IMR-90 (cell line): ENCODE measurements at regions not wholly inside any gene's neighbourhood (a gene's known extent, or its start where the extent isn't known, plus 50 kb on each side); places are given as distances from the start of the nearest gene placed in this dataset.

Source experiments
- ATAC-seq: fragments of 200-7000 bp; cut with Tn5 transposase; 2 replicates; pipeline ENCODE4 v1.9.1; 2020; ENCODE audit warnings: low read depth, mild to moderate bottlenecking, moderate library complexity
- BruUV-seq: library from RNA; stranded (reverse); fragments of 400-500 nt; replicated peaks from 2 replicates; lab custom pipeline; 2021; lab: Mats Ljungman, UMichigan
- CTCF ChIA-PET: fragments of 300-600 bp; formaldehyde crosslinking; extraction: SDS; loops from one replicate; lab custom pipeline; 2021; ENCODE audit warnings: antibody characterized with exemption; lab: Yijun Ruan, JAX
- POLR2A ChIA-PET: fragments of 300-600 bp; sonication (Branson Sonifier 250); formaldehyde crosslinking; loops from one replicate; lab custom pipeline; 2022; ENCODE audit warnings: antibody characterized with exemption; ENCODE audit not compliant: unreplicated experiment; lab: Charles Lee
- DNase-seq: peaks from one replicate; pipeline ENCODE4 v3.0.0; 2013
- H2AFZ ChIP-seq: replicated peaks from 2 replicates; pipeline ENCODE3; 2013; ENCODE audit warnings: low read length, mild to moderate bottlenecking; ENCODE audit not compliant: poor library complexity
- H2AK5ac ChIP-seq: 2 replicates; pipeline ENCODE4 v1.6.1; 2013; ENCODE audit warnings: low read depth, low read length, inconsistent platforms
- H2AK9ac ChIP-seq: replicated peaks from 2 replicates; pipeline ENCODE3; 2013; ENCODE audit warnings: mild to moderate bottlenecking, low read depth, low read length, moderate library complexity; ENCODE audit not compliant: poor library complexity
- H2BK120ac ChIP-seq: 2 replicates; pipeline ENCODE4 v1.6.1; 2013; ENCODE audit warnings: low read depth, low read length, inconsistent platforms
- H2BK15ac ChIP-seq: 3 replicates; pipeline ENCODE4 v1.6.1; 2013; ENCODE audit warnings: low read depth, low read length, inconsistent platforms
- H2BK20ac ChIP-seq: 2 replicates; pipeline ENCODE4 v1.6.1; 2013; ENCODE audit warnings: low read depth, mild to moderate bottlenecking, inconsistent platforms, low read length, moderate library complexity
- H2BK5ac ChIP-seq: 2 replicates; pipeline ENCODE4 v1.6.1; 2013; ENCODE audit warnings: mild to moderate bottlenecking, low read depth, low read length, inconsistent platforms; ENCODE audit not compliant: poor library complexity, severe bottlenecking
- H3K14ac ChIP-seq: replicated peaks from 2 replicates; pipeline ENCODE4 v1.6.1; 2013; ENCODE audit warnings: low read depth, low read length, inconsistent platforms
- H3K18ac ChIP-seq: 2 replicates; pipeline ENCODE4 v1.6.1; 2013; ENCODE audit warnings: low read depth, low read length, control low read depth
- H3K23ac ChIP-seq: 2 replicates; pipeline ENCODE4 v1.6.1; 2013; ENCODE audit warnings: low read depth, low read length, inconsistent platforms
- H3K27ac ChIP-seq: 2 replicates; pipeline ENCODE4 v1.5.1; 2013; ENCODE audit warnings: mild to moderate bottlenecking, control low read depth, low read length; ENCODE audit not compliant: insufficient read depth
- H3K27me3 ChIP-seq: 2 replicates; pipeline ENCODE4 v1.6.1; 2013; ENCODE audit warnings: low read length; ENCODE audit not compliant: control insufficient read depth, insufficient read depth
- H3K36me3 ChIP-seq: 2 replicates; pipeline ENCODE4 v1.6.1; 2013; ENCODE audit warnings: low read length, mixed read lengths; ENCODE audit not compliant: control insufficient read depth, insufficient read depth
- H3K4ac ChIP-seq: 2 replicates; pipeline ENCODE4 v1.6.1; 2013; ENCODE audit warnings: low read depth, low read length, inconsistent platforms
- H3K4me1 ChIP-seq: 2 replicates; pipeline ENCODE4 v1.6.1; 2013; ENCODE audit warnings: low read length, mixed read lengths; ENCODE audit not compliant: control insufficient read depth, insufficient read depth
- H3K4me2 ChIP-seq: 2 replicates; pipeline ENCODE4 v1.6.1; 2013; ENCODE audit warnings: low read depth, mild to moderate bottlenecking, control low read depth, low read length, moderate library complexity
- H3K4me3 ChIP-seq: 2 replicates; pipeline ENCODE4 v1.5.1; 2013; ENCODE audit warnings: low read depth, mild to moderate bottlenecking, control low read depth, low read length, moderate library complexity; ENCODE audit not compliant: insufficient read depth
- H3K56ac ChIP-seq: 2 replicates; pipeline ENCODE4 v1.6.1; 2013; ENCODE audit warnings: low read length, inconsistent platforms; ENCODE audit not compliant: insufficient read depth; ENCODE audit errors: extremely low read depth
- H3K79me1 ChIP-seq, 2 experiments: 2 replicates each; pipeline ENCODE4 v1.6.1; 2013; ENCODE audit warnings: low read length in 2 of 2, inconsistent platforms in 1 of 2, low read depth in 1 of 2
- H3K9ac ChIP-seq: 2 replicates; pipeline ENCODE4 v1.6.1; 2013; ENCODE audit warnings: low read depth, low read length, control low read depth
- H3K9me1 ChIP-seq: 2 replicates; pipeline ENCODE4 v1.6.1; 2013; ENCODE audit warnings: low read length, inconsistent platforms; ENCODE audit not compliant: insufficient read depth
- H3K9me3 ChIP-seq: 2 replicates; pipeline ENCODE4 v1.6.1; 2013; ENCODE audit warnings: low read length; ENCODE audit not compliant: control insufficient read depth, insufficient read depth
- H4K20me1 ChIP-seq: 2 replicates; pipeline ENCODE4 v1.6.1; 2013; ENCODE audit warnings: low read length, inconsistent platforms; ENCODE audit not compliant: insufficient read depth
- H4K5ac ChIP-seq: 2 replicates; pipeline ENCODE4 v1.6.1; 2013; ENCODE audit warnings: mild to moderate bottlenecking, low read depth, low read length, control low read depth
- H4K8ac ChIP-seq, 2 experiments: 2 replicates each; pipeline ENCODE4 v1.6.1; 2013; ENCODE audit warnings: low read depth in 2 of 2, low read length in 2 of 2, control low read depth in 1 of 2, inconsistent platforms in 1 of 2
- H4K91ac ChIP-seq: 2 replicates; pipeline ENCODE4 v1.6.1; 2013; ENCODE audit warnings: low read depth, low read length, inconsistent platforms; ENCODE audit not compliant: insufficient read depth
- NFE2L2 ChIP-seq: fragments of 150-350 bp; IDR thresholded peaks from 2 replicates; pipeline ENCODE4 v1.6.1; 2016; ENCODE audit warnings: low read depth, mild to moderate bottlenecking, low read length
- WGBS, 2 experiments: methylation state at CpG; one replicate each; pipeline versions ENCODE4 v1.1.5 to v1.1.7; 2013; ENCODE audit warnings: missing lambda C conversion rate in 2 of 2; ENCODE audit not compliant: insufficient read length in 1 of 2; ENCODE audit errors: extremely low coverage in 2 of 2; 5-methylcytosine and 5-hydroxymethylcytosine counted together
- dilution Hi-C: fragments of 300-500 bp; cut with HindIII; formaldehyde crosslinking; loops from one replicate; pipeline ENCODE4 v1.14.3; 2018; ENCODE audit warnings: low sequenced_read_pairs; ENCODE audit not compliant: unreplicated experiment
- in situ Hi-C: fragments of 300-500 bp; cut with MboI; formaldehyde crosslinking; loops from 3 replicates; pipeline ENCODE4 v1.14.3; 2019; ENCODE audit warnings: low sequenced_read_pairs, inconsistent platforms, mixed read lengths
- intact Hi-C: fragments of 100-400 bp; cut with micrococcal nuclease; formaldehyde crosslinking; loops from 2 replicates; pipeline ENCODE4 v1.10.0; 2022

DNA sequence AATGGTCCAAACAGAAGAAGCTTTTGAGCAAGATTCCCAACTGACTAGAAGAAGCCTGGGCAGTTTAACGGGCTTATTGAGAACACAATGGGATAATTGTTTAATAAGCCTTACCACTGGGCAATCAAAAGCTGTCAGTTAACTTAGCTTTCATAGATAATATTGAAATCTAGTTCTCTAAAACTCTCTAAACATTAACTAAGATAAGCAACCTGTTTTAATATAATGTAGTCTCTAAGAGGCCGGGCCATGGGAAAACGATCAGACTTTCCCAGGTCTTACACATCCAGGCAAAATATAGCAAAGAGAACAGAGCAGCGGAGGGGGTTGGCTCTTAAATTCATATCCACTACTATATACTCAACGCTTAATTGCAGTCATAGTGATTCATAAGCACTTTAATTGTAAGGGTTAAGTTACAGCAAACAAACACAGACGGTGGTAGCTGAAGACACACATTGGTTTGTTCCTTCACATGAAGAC is 128.0 kb upstream of the FAM83B start:
- H3K18ac ChIP-seq = no peak overlapping the region
- no peaks in the 10 kb centered on the region for H3K27me3 ChIP-seq
- H4K20me1 ChIP-seq = no peaks in the 10 kb centered on the region
- H4K5ac ChIP-seq = no peak overlapping the region
- no peak overlapping the region for H2BK5ac ChIP-seq
- no peak overlapping the region for H3K27ac ChIP-seq
- H2AK9ac ChIP-seq = no peak overlapping the region
- intact Hi-C loops = loop anchor here (1.0 to 2.0 kb wide), 2 partner anchors 86 to 351 kb away; no protein-coding TSS in a partner anchor
- WGBS, 2 experiments = no CpG with 5 or more reads among the region's 6 CpGs
- dilution Hi-C loops = no loop called here
- no peak overlapping the region for H2BK15ac ChIP-seq
- in situ Hi-C loops = loop anchor here (25.0 kb wide), 1 partner anchor 731 kb away; no protein-coding TSS in a partner anchor
- TF ChIP-seq NFE2L2 = no peak
- no TSS peak for BruUV-seq
- H3K4me1 ChIP-seq = peaks cover 2% of the 10 kb centered on the region; the same call in 1 of the 2 replicates
- ChIA-PET CTCF (interaction anchor here (0.6 to 1.9 kb wide), 9 partner anchors 11 to 733 kb away, joined by 3 to 9 read pairs (median 4); no protein-coding TSS in a partner anchor), POLR2A (no interaction called here)
- no peak overlapping the region for H4K91ac ChIP-seq
- H3K4me2 ChIP-seq = no peak overlapping the region
- no peak for ATAC-seq
- H3K14ac ChIP-seq = no peak overlapping the region
- no peak overlapping the region for H2BK120ac ChIP-seq
- H3K9ac ChIP-seq = no peak overlapping the region
- H3K36me3 ChIP-seq = no peaks in the 10 kb centered on the region
- no peaks in the 10 kb centered on the region for H3K9me1 ChIP-seq
- H3K9me3 ChIP-seq = no peaks in the 10 kb centered on the region
- H3K23ac ChIP-seq = no peak overlapping the region
- no peak overlapping the region for H2BK20ac ChIP-seq
- no peak for DNase-seq
- no peak overlapping the region for H3K4me3 ChIP-seq
- H3K56ac ChIP-seq = no peak overlapping the region
- no peak overlapping the region for H3K4ac ChIP-seq
- H2AFZ ChIP-seq = no peak overlapping the region
- H4K8ac ChIP-seq = no peak overlapping the region
- H2AK5ac ChIP-seq = no peak overlapping the region
- no peaks in the 10 kb centered on the region for H3K79me1 ChIP-seq
